Activated CD8-positive, alpha-beta memory T cell treated with anti-CD3 and anti-CD28 coated beads, Interleukin-2, amount 10 ng/mL, durations not matched to agents 7 days and 5 days (primary cell): ENCODE measurements at regions not wholly inside any gene's neighbourhood (a gene's known extent, or its start where the extent isn't known, plus 50 kb on each side); places are given as distances from the start of the nearest gene placed in this dataset.

ENCODE experiments used
- ATAC-seq: fragments of 150-1000 bp; cut with Tn5 transposase; one replicate; pipeline ENCODE4 v1.10.0; 2021; ENCODE audit warnings: moderate library complexity
- CTCF ChIA-PET: fragments of 350-600 bp; sonication (Branson Sonifier 250); formaldehyde crosslinking; loops from one replicate; lab custom pipeline; 2021; ENCODE audit warnings: antibody characterized with exemption; lab: Charles Lee
- DNase-seq: peaks from one replicate; pipeline ENCODE4 v3.0.0-alpha.2; 2020
- H3K27ac Mint-ChIP-seq: one replicate; pipeline ENCODE4 v1.8.0; 2021; ENCODE audit warnings: mild to moderate bottlenecking, mixed read lengths
- H3K27me3 Mint-ChIP-seq: one replicate; pipeline ENCODE4 v1.8.0; 2021; ENCODE audit warnings: mixed read lengths
- H3K36me3 Mint-ChIP-seq: one replicate; pipeline ENCODE4 v1.8.0; 2021; ENCODE audit warnings: mild to moderate bottlenecking, mixed read lengths
- H3K4me1 Mint-ChIP-seq: one replicate; pipeline ENCODE4 v1.8.0; 2021; ENCODE audit warnings: mixed read lengths
- H3K4me3 Mint-ChIP-seq: one replicate; pipeline ENCODE4 v1.8.0; 2021; ENCODE audit warnings: mild to moderate bottlenecking, moderate library complexity, mixed read lengths
- H3K9me3 Mint-ChIP-seq: one replicate; pipeline ENCODE4 v1.8.0; 2022; ENCODE audit warnings: low read depth, mixed read lengths

- Mint-ChIP-seq H3K27ac (no peak overlapping the region), H3K4me3 (no peak overlapping the region), H3K27me3 (no peaks in the 10 kb centered on the region), H3K9me3 (no peaks in the 10 kb centered on the region), H3K4me1 (no peaks in the 10 kb centered on the region), H3K36me3 (no peaks in the 10 kb centered on the region)
- CTCF ChIA-PET, result no interaction called here
- no peak for ATAC-seq
- DNase-seq, result no peak
These were observed 89.3 kb upstream of the HHIP start for GRCh38 chr4:144556636-144557035.

GRCh38 chr4:144557404-144557803 is 88.6 kb upstream of the HHIP start:
- Mint-ChIP-seq H3K27ac (no peak overlapping the region), H3K4me1 (no peaks in the 10 kb centered on the region)

GRCh38 chr4:144562019-144562705 is 83.8 kb upstream of the HHIP start:
- H3K9me3 Mint-ChIP-seq, result no peaks in the 10 kb centered on the region
- no peaks in the 10 kb centered on the region for H3K36me3 Mint-ChIP-seq
- DNase-seq (no peak), ATAC-seq (no peak)
- H3K27me3 Mint-ChIP-seq, result no peaks in the 10 kb centered on the region
- CTCF ChIA-PET, result no interaction called here
- H3K4me3 Mint-ChIP-seq, result no peak overlapping the region
- H3K4me1 Mint-ChIP-seq, result no peaks in the 10 kb centered on the region
- H3K27ac Mint-ChIP-seq, result no peak overlapping the region

More at GRCh38 chr4:144557404-144557803, 88.6 kb upstream of the HHIP start:
- H3K36me3 Mint-ChIP-seq, result no peaks in the 10 kb centered on the region
- no peaks in the 10 kb centered on the region for H3K9me3 Mint-ChIP-seq
- H3K27me3 Mint-ChIP-seq, result no peaks in the 10 kb centered on the region
- no peak overlapping the region for H3K4me3 Mint-ChIP-seq
- DNase-seq (no peak), ATAC-seq (no peak)
- CTCF ChIA-PET, result no interaction called here

GRCh38 chr4:144564358-144564757 is 81.6 kb upstream of the HHIP start:
- H3K27ac Mint-ChIP-seq, result no peak overlapping the region
- DNase-seq, result no peak
- no peak overlapping the region for H3K4me3 Mint-ChIP-seq
- H3K4me1 Mint-ChIP-seq, result no peaks in the 10 kb centered on the region
- CTCF ChIA-PET, result no interaction called here
- H3K36me3 Mint-ChIP-seq, result no peaks in the 10 kb centered on the region
- no peaks in the 10 kb centered on the region for H3K9me3 Mint-ChIP-seq
- H3K27me3 Mint-ChIP-seq, result no peaks in the 10 kb centered on the region
- no peak for ATAC-seq

- no peak overlapping the region for H3K4me3 Mint-ChIP-seq
- no peak overlapping the region for H3K27ac Mint-ChIP-seq
- no peaks in the 10 kb centered on the region for H3K4me1 Mint-ChIP-seq
- no peaks in the 10 kb centered on the region for H3K27me3 Mint-ChIP-seq
- CTCF ChIA-PET, result no interaction called here
- ATAC-seq (no peak), DNase-seq (no peak)
- H3K36me3 Mint-ChIP-seq, result no peaks in the 10 kb centered on the region
- no peaks in the 10 kb centered on the region for H3K9me3 Mint-ChIP-seq
These were observed 80.3 kb upstream of the HHIP start for GRCh38 chr4:144565527-144566195.

- Mint-ChIP-seq H3K9me3 (no peaks in the 10 kb centered on the region), H3K27me3 (no peaks in the 10 kb centered on the region), H3K36me3 (no peaks in the 10 kb centered on the region), H3K4me1 (no peaks in the 10 kb centered on the region), H3K27ac (no peak overlapping the region), H3K4me3 (no peak overlapping the region)
- DNase-seq (no peak), ATAC-seq (no peak)
- CTCF ChIA-PET, result no interaction called here
These were observed 73.3 kb upstream of the HHIP start for GRCh38 chr4:144572660-144573059.

GRCh38 chr4:144574000-144574399 is 72.0 kb upstream of the HHIP start:
- H3K4me3 Mint-ChIP-seq, result no peak overlapping the region
- no peaks in the 10 kb centered on the region for H3K27me3 Mint-ChIP-seq
- DNase-seq (no peak), ATAC-seq (no peak)
- no peaks in the 10 kb centered on the region for H3K36me3 Mint-ChIP-seq
- H3K27ac Mint-ChIP-seq, result no peak overlapping the region
- CTCF ChIA-PET, result no interaction called here
- H3K4me1 Mint-ChIP-seq, result no peaks in the 10 kb centered on the region
- no peaks in the 10 kb centered on the region for H3K9me3 Mint-ChIP-seq

- no peak for ATAC-seq
- no peak for DNase-seq
- Mint-ChIP-seq H3K27me3 (no peaks in the 10 kb centered on the region), H3K9me3 (no peaks in the 10 kb centered on the region), H3K27ac (no peak overlapping the region), H3K4me3 (no peak overlapping the region), H3K4me1 (no peaks in the 10 kb centered on the region), H3K36me3 (no peaks in the 10 kb centered on the region)
- CTCF ChIA-PET, result no interaction called here
These were observed 71.4 kb upstream of the HHIP start for GRCh38 chr4:144574509-144574908.

- ATAC-seq, result no peak
- H3K27ac Mint-ChIP-seq, result no peak overlapping the region
- H3K9me3 Mint-ChIP-seq, result no peaks in the 10 kb centered on the region
- no peaks in the 10 kb centered on the region for H3K36me3 Mint-ChIP-seq
- no peak overlapping the region for H3K4me3 Mint-ChIP-seq
- CTCF ChIA-PET, result no interaction called here
- DNase-seq, result no peak
- H3K4me1 Mint-ChIP-seq, result no peaks in the 10 kb centered on the region
- H3K27me3 Mint-ChIP-seq, result no peaks in the 10 kb centered on the region
These were observed 70.8 kb upstream of the HHIP start for GRCh38 chr4:144575181-144575580.

- no peaks in the 10 kb centered on the region for H3K4me1 Mint-ChIP-seq
- H3K9me3 Mint-ChIP-seq, result no peaks in the 10 kb centered on the region
- ATAC-seq, result no peak
- H3K4me3 Mint-ChIP-seq, result no peak overlapping the region
- no peak for DNase-seq
- CTCF ChIA-PET, result no interaction called here
- H3K27me3 Mint-ChIP-seq, result no peaks in the 10 kb centered on the region
- no peak overlapping the region for H3K27ac Mint-ChIP-seq
- H3K36me3 Mint-ChIP-seq, result no peaks in the 10 kb centered on the region
These were observed 67.3 kb upstream of the HHIP start for GRCh38 chr4:144578681-144579080.

GRCh38 chr4:144579411-144580030 is 66.4 kb upstream of the HHIP start:
- H3K4me3 Mint-ChIP-seq, result no peak overlapping the region
- no peak for DNase-seq
- H3K36me3 Mint-ChIP-seq, result no peaks in the 10 kb centered on the region
- no peak for ATAC-seq
- no peaks in the 10 kb centered on the region for H3K9me3 Mint-ChIP-seq
- no peak overlapping the region for H3K27ac Mint-ChIP-seq
- H3K27me3 Mint-ChIP-seq, result no peaks in the 10 kb centered on the region
- no peaks in the 10 kb centered on the region for H3K4me1 Mint-ChIP-seq
- CTCF ChIA-PET, result no interaction called here

- no peaks in the 10 kb centered on the region for H3K27me3 Mint-ChIP-seq
- H3K4me3 Mint-ChIP-seq, result no peak overlapping the region
- CTCF ChIA-PET, result no interaction called here
- ATAC-seq, result no peak
- DNase-seq, result no peak
- H3K27ac Mint-ChIP-seq, result no peak overlapping the region
- no peaks in the 10 kb centered on the region for H3K4me1 Mint-ChIP-seq
- no peaks in the 10 kb centered on the region for H3K36me3 Mint-ChIP-seq
- no peaks in the 10 kb centered on the region for H3K9me3 Mint-ChIP-seq
These were observed 65.5 kb upstream of the HHIP start for GRCh38 chr4:144580430-144580829.

- CTCF ChIA-PET, result no interaction called here
- Mint-ChIP-seq H3K9me3 (no peaks in the 10 kb centered on the region), H3K27ac (no peak overlapping the region), H3K4me3 (no peak overlapping the region), H3K4me1 (no peaks in the 10 kb centered on the region), H3K27me3 (no peaks in the 10 kb centered on the region), H3K36me3 (no peaks in the 10 kb centered on the region)
- ATAC-seq, result no peak
- DNase-seq, result no peak
These were observed 63.7 kb upstream of the HHIP start for GRCh38 chr4:144582105-144582850.
